ENCODE measurements at regions not wholly inside any gene's neighbourhood (a gene's known extent, or its start where the extent isn't known, plus 50 kb on each side); places are given as distances from the start of the nearest gene placed in this dataset.
"Not testable (repeated sequence)": the region's sequence is repeated elsewhere in the genome, so short reads cannot be mapped to it uniquely, and the experiment has no call there.

GRCh38 chr2:17249249-17249648 is 269.0 kb downstream of the RAD51AP2 start:
- no peak for DNase-seq

- DNase-seq = no peak
Measured at GRCh38 chr2:17245906-17246305, 272.3 kb downstream of the RAD51AP2 start.

GRCh38 chr2:17242813-17243485 is 275.3 kb downstream of the RAD51AP2 start:
- DNase-seq = no peak

DNA sequence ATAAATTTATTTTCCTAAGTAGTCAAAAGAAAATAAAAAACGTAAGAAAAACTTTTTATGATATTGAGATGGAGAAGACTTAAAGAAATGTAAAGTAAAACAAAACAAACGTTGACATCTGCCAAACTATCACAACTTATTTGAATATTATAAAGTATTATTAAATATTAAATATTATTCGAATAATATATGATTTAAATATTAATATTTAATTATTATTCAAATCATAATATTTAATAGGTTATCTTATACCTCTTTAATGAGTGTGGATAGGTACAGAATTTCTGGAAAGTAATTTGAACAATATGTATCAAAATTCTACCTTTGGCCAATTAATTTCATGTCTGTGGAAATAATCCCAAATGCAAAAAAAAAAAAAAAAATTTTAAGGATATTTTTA is 278.7 kb downstream of the RAD51AP2 start:
- DNase-seq = no peak

- DNase-seq = no peak
Measured at GRCh38 chr2:17235167-17235566, 283.1 kb downstream of the RAD51AP2 start.

DNA sequence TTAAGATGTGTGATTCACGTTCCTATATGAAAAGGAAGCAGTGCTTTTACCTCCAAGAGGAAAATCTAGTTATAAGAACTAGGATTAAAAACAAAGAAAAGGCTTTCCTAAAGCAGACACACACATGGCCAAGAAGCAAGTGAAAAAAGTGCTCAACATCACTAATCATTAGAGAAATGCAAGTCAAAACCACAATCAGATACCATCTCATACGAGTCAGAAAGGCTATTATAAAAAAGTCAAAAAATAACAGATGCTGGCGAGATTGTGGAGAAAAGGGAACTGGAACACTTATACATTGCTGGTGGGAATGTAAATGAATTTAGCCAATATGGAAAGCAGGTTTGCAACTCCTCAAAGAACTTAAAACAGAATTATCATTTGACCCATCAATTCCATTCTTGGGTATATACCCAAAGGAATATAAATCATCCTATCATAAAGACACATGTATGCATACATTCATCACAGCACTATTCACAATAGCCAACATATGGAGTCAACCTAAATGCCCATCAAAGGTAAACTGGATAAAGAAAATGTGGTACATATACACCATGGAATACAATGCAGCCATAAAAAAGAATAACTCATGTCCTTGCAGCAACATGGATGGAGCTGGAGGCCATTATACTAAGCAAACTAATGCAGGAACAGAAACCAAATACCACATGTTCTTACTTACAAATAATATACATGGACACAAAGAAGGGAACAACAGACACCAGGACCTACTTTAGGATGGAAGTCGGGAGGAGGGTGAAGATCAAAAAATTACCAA is 285.3 kb downstream of the RAD51AP2 start:
- DNase-seq = no peak

GRCh38 chr2:17231394-17231965 is 286.8 kb downstream of the RAD51AP2 start:
- no peak for DNase-seq

DNA sequence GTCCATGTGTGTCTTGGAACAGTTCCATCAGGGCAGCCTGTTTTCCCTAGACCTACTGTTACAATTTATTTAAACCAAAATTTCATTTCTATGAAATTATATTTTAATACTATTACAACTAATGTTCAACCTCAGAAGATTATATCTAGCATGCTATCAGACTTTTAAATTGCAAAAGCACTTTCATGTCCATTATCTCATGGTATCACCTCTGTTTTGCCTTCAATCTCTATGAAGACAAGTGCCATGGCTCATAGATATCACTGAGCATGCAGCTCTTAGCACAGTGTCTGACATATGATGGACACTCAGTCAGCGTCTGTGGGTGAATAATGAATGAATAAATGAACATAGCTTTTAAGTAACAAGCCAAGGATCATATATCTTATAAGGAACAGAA is 288.8 kb downstream of the RAD51AP2 start:
- DNase-seq = no peak

- no peak for DNase-seq
Measured at GRCh38 chr2:17228461-17228860, 289.8 kb downstream of the RAD51AP2 start.

DNA sequence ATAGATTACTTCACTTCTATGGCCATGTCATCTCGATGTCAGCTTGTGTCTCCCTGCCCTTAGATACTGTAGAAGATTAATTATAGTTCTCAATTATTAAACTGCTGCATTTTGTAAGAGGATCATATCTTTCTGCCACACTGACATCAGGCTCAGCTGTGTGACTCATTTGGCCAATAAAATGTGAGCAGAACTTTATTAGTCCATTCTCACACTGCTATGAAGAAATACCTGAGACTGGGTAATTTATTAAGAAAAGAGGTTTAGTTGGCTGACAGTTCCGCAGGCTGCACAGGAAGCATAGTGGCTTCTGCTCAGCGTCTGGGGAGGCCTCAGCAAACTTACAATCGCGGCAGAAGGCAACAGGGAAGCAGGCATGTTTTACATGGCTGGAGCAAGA is 290.4 kb downstream of the RAD51AP2 start:
- DNase-seq = no peak

GRCh38 chr2:17226941-17227490 is 291.2 kb downstream of the RAD51AP2 start:
- no peak for DNase-seq

GRCh38 chr2:17223211-17223610 is 295.0 kb downstream of the RAD51AP2 start:
- DNase-seq = no peak

DNA sequence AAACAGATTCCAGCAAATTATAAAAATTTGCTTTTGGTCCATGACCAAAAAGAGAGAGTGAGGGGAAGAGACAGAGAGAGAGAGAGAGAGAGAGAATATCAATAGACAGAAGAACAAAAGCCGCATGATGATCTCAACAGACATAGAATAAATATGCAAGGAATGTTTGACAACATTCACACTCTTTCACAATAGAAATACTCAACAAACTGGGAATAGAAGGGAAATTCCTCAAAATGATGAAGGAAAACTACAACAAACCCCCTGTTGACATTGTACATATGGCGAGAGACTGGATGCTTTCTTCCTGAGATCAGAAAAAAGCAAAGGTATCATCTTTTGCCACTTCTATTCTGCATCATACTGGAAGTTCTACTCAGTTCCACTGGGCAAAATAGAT is 309.7 kb downstream of the RAD51AP2 start:
- DNase-seq = no peak

DNA sequence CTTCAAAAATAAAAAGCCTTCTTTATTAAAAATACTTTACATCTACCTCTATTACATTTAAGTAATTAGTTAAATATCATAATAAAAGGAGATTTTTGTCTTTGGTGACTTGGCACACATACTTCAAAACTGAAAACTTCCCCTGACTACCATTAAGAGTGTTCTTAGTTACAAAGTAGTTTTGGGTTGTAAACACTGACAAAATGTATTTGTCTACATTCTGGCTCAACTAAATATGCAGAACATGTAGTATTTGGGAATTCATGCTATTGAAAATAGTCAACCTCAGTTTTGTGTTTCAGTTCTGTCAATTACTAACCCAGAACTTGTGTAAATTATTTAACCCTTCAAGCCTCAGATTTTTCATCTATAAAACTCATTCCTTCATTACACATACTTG is 311.5 kb downstream of the RAD51AP2 start:
- DNase-seq = no peak

- DNase-seq = not testable (repeated sequence)
Measured at GRCh38 chr2:17204214-17204613, 314.0 kb downstream of the RAD51AP2 start.

- DNase-seq = not testable (repeated sequence)
Measured at GRCh38 chr2:17202628-17203027, 315.6 kb downstream of the RAD51AP2 start.

GRCh38 chr2:17199741-17200140 is 318.5 kb downstream of the RAD51AP2 start:
- no peak for DNase-seq

DNA sequence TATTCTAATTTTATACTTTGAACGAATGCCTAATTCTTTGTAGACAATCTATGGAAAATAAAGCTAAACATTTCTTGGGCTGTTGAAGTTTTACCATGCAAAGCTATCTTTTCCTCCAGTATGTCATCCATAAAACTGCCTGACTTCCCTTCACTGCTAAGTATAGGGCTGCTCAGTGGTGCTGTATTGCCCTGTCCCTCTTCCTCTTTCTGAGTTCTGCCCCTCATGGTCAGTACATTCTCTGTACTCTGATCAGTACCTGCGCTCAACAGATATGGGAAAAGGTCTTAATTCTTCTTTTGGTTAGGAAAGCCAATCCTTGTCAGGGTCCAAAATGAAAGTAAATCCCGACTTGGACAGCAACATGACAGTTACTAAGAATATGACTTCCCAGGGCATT is 321.9 kb downstream of the RAD51AP2 start:
- DNase-seq = no peak

GRCh38 chr2:17195016-17195415 is 323.2 kb downstream of the RAD51AP2 start:
- DNase-seq = no peak

- no peak for DNase-seq
Measured at GRCh38 chr2:17194083-17194482, 324.2 kb downstream of the RAD51AP2 start.

GRCh38 chr2:17193433-17193890 is 324.8 kb downstream of the RAD51AP2 start:
- DNase-seq = not testable (repeated sequence)

DNA sequence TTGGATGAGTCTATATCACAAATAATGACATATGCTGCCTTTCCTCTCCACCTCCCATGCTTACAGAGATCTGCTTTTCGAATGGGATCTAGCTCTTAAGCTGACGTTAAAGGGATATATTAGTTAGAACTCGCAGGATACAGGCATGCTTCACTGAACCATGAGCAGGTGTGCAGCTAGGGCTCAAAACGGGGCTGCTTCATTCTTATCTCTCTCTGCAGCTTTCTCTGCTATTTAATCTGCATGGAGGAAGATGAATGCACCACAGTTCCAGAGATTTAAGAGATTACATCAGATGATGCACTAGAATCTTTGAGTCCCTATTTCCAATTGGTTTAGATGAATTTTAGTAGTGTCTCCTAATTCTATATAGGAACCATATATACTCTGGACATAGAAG is 327.0 kb downstream of the RAD51AP2 start:
- no peak for DNase-seq

DNA sequence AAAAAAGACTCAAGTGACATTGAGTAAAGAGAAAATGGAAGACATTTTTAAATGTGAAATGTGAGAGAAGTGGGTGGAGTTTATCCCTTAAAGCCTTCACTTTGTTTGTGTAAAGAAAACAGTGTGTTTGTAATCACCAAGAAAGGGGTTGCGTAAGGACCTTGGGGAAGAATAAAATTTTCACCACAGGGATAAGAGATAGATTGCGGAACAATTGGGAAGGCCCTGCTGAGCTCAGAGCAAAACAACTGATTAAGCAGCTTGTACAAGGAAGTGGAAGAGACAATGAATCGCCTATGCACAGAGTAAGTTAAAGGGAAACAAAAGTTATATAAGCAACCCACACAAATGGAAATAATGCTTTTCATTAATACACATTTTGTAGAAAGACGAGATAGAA is 327.7 kb downstream of the RAD51AP2 start:
- DNase-seq = no peak

- no peak for DNase-seq
Measured at GRCh38 chr2:17188721-17189120, 329.5 kb downstream of the RAD51AP2 start.

All from stimulated activated CD4-positive, alpha-beta T cell treated with anti-CD3 and anti-CD28 coated beads, Interleukin-2, amount 100 ng/mL, for 24 hours (primary cell).